H1 (cell line): ENCODE measurements at regions not wholly inside any gene's neighbourhood (a gene's known extent, or its start where the extent isn't known, plus 50 kb on each side); places are given as distances from the start of the nearest gene placed in this dataset.

Experiments used
- EGR1 ChIP-seq: IDR thresholded peaks from 2 replicates; pipeline ENCODE4 v1.6.1; 2011; ENCODE audit warnings: low read depth, low read length, borderline replicate concordance
- MAFK ChIP-seq: IDR thresholded peaks from 2 replicates; pipeline ENCODE4 v1.6.1; 2012; ENCODE audit warnings: low read depth, mild to moderate bottlenecking, improper control_type of control experiment, low read length
- POLR2A ChIP-seq, 2 experiments: IDR thresholded peaks; 1 replicate in 1 of 2; 2 replicates in 1 of 2; pipeline ENCODE4 v1.6.1; 2011; ENCODE audit warnings: low read depth in 2 of 2, low read length in 2 of 2, mild to moderate bottlenecking in 2 of 2; ENCODE audit errors: control extremely low read depth in 1 of 2
- RAD21 ChIP-seq, 2 experiments: IDR thresholded peaks in 1 of 2; conservative IDR thresholded peaks in 1 of 2; 2 replicates each; pipeline ENCODE4 v1.6.1; 2011; ENCODE audit warnings: low read depth in 2 of 2, low read length in 2 of 2, improper control_type of control experiment in 1 of 2, inconsistent platforms in 1 of 2, mild to moderate bottlenecking in 1 of 2, moderate library complexity in 1 of 2
- TAF1 ChIP-seq: IDR thresholded peaks from 2 replicates; pipeline ENCODE4 v1.6.1; 2011; ENCODE audit warnings: mild to moderate bottlenecking, low read depth, low read length
- TEAD4 ChIP-seq: IDR thresholded peaks from 2 replicates; pipeline ENCODE4 v1.6.1; 2012; ENCODE audit warnings: low read depth, low read length, inconsistent platforms, mixed read lengths
- TF ChIP-seq, protein P1 (sequence below): IDR thresholded peaks from 2 replicates; pipeline ENCODE4 v1.6.1; 2012; ENCODE audit warnings: inconsistent platforms
- TF ChIP-seq, protein P2 (sequence below), 3 experiments: IDR thresholded peaks; 1 replicate in 2 of 3; 2 replicates in 1 of 3; pipeline versions ENCODE4 v1.5.1 to v1.6.1; 2011; ENCODE audit warnings: low read length in 3 of 3, mild to moderate bottlenecking in 3 of 3, inconsistent platforms in 2 of 3, low read depth in 1 of 3, moderate library complexity in 1 of 3; ENCODE audit not compliant: insufficient read depth in 1 of 3; ENCODE audit errors: control extremely low read depth in 1 of 3

DNA sequence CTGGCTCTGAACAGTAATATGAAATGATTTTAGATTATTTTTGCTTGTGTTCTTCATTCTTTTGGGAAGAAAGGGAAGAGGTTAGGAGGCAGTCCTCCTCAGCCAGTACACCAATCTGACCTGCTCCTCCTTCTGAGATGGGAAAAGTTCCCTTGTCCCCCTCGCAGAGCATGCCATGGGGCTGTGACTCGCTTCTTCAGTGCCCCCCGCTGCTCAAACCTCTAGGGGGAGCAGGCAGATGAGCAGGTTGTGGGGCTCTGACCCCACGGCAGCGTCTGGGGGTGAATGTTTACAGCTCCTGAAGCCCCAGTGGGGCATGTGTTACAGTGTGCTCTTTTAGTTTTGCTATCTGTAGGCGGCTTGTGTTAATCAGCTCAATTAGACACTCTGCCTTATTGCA lies 50.9 kb upstream of the KLF9 start:
- TF ChIP-seq, protein P1, sequence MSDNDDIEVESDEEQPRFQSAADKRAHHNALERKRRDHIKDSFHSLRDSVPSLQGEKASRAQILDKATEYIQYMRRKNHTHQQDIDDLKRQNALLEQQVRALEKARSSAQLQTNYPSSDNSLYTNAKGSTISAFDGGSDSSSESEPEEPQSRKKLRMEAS, result no peak
- TF ChIP-seq, protein P2, sequence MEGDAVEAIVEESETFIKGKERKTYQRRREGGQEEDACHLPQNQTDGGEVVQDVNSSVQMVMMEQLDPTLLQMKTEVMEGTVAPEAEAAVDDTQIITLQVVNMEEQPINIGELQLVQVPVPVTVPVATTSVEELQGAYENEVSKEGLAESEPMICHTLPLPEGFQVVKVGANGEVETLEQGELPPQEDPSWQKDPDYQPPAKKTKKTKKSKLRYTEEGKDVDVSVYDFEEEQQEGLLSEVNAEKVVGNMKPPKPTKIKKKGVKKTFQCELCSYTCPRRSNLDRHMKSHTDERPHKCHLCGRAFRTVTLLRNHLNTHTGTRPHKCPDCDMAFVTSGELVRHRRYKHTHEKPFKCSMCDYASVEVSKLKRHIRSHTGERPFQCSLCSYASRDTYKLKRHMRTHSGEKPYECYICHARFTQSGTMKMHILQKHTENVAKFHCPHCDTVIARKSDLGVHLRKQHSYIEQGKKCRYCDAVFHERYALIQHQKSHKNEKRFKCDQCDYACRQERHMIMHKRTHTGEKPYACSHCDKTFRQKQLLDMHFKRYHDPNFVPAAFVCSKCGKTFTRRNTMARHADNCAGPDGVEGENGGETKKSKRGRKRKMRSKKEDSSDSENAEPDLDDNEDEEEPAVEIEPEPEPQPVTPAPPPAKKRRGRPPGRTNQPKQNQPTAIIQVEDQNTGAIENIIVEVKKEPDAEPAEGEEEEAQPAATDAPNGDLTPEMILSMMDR (IDR thresholded peaks at IDR 0.05; ENCODE audit: control extremely low read depth in 1 of 3, insufficient read depth in 1 of 3, low read depth in 1 of 3, low read length in 3 of 3), result peak in 2 of 3 experiments; percentile 14 to 32; a peak in 2 of 4 replicates
- TF ChIP-seq TAF1 (no peak), TEAD4 (no peak), EGR1 (no peak), RAD21 (IDR thresholded peaks at IDR 0.05 in 1 of 2, conservative IDR thresholded peaks at IDR 0.05 in 1 of 2; ENCODE audit: low read depth in 2 of 2, low read length in 2 of 2) (no peak), POLR2A (IDR thresholded peaks at IDR 0.05; ENCODE audit: control extremely low read depth in 1 of 2, low read depth in 2 of 2, low read length in 2 of 2) (no peak), MAFK (no peak)
